H1 (cell line): ENCODE measurements at regions not wholly inside any gene's neighbourhood (a gene's known extent, or its start where the extent isn't known, plus 50 kb on each side); places are given as distances from the start of the nearest gene placed in this dataset.

ENCODE experiments used
- CHD1 ChIP-seq: IDR thresholded peaks from 2 replicates; pipeline ENCODE4 v1.6.1; 2012; ENCODE audit warnings: low read depth, low read length, improper control_type of control experiment
- CHD2 ChIP-seq: IDR thresholded peaks from 2 replicates; pipeline ENCODE4 v1.6.1; 2012; ENCODE audit warnings: low read length, improper control_type of control experiment
- CTCF ChIP-seq, 3 experiments: IDR thresholded peaks; 1 replicate in 2 of 3; 2 replicates in 1 of 3; pipeline versions ENCODE4 v1.5.1 to v1.6.1; 2011; ENCODE audit warnings: low read length in 3 of 3, mild to moderate bottlenecking in 3 of 3, inconsistent platforms in 2 of 3, low read depth in 1 of 3, moderate library complexity in 1 of 3; ENCODE audit not compliant: insufficient read depth in 1 of 3; ENCODE audit errors: control extremely low read depth in 1 of 3
- EZH2 ChIP-seq: fragments of 200-600 bp; sonication (generic); IDR thresholded peaks from 2 replicates; pipeline ENCODE4 v1.7.1; 2012; ENCODE audit warnings: low read depth, mild to moderate bottlenecking, moderate library complexity, low read length, inconsistent platforms; ENCODE audit not compliant: severe bottlenecking
- POLR2A ChIP-seq, 2 experiments: IDR thresholded peaks; 1 replicate in 1 of 2; 2 replicates in 1 of 2; pipeline ENCODE4 v1.6.1; 2011; ENCODE audit warnings: low read depth in 2 of 2, low read length in 2 of 2, mild to moderate bottlenecking in 2 of 2; ENCODE audit errors: control extremely low read depth in 1 of 2
- POLR2AphosphoS5 ChIP-seq: IDR thresholded peaks from 2 replicates; pipeline ENCODE4 v1.6.1; 2011; ENCODE audit warnings: low read depth, low read length
- RAD21 ChIP-seq, 2 experiments: IDR thresholded peaks in 1 of 2; conservative IDR thresholded peaks in 1 of 2; 2 replicates each; pipeline ENCODE4 v1.6.1; 2011; ENCODE audit warnings: low read depth in 2 of 2, low read length in 2 of 2, improper control_type of control experiment in 1 of 2, inconsistent platforms in 1 of 2, mild to moderate bottlenecking in 1 of 2, moderate library complexity in 1 of 2

- TF ChIP-seq POLR2AphosphoS5, result no peak
- TF ChIP-seq CHD2, result no peak
- no peak for TF ChIP-seq POLR2A (IDR thresholded peaks at IDR 0.05; ENCODE audit: control extremely low read depth in 1 of 2, low read depth in 2 of 2, low read length in 2 of 2)
- TF ChIP-seq CTCF (IDR thresholded peaks at IDR 0.05; ENCODE audit: control extremely low read depth in 1 of 3, insufficient read depth in 1 of 3, low read depth in 1 of 3, low read length in 3 of 3), result no peak
- TF ChIP-seq CHD1, result no peak
- no peak for TF ChIP-seq RAD21 (IDR thresholded peaks at IDR 0.05 in 1 of 2, conservative IDR thresholded peaks at IDR 0.05 in 1 of 2; ENCODE audit: low read depth in 2 of 2, low read length in 2 of 2)
- TF ChIP-seq EZH2, result no peak
Observed at GRCh38 chr18:34094148-34094547, 130.6 kb downstream of the NOL4 start.
